Activated CD4-positive, alpha-beta T cell treated with anti-CD3 and anti-CD28 coated beads, Interleukin-2, amount 50 U/mL, for 48 hours (primary cell): ENCODE measurements at regions not wholly inside any gene's neighbourhood (a gene's known extent, or its start where the extent isn't known, plus 50 kb on each side); places are given as distances from the start of the nearest gene placed in this dataset.
A peak's percentile ranks its signal among the peaks of the same experiment; 100 is the strongest.

ENCODE experiments used
- DNase-seq, 2 experiments: peaks; one replicate each; pipeline ENCODE4 v3.0.0-alpha.2; 2020

DNA sequence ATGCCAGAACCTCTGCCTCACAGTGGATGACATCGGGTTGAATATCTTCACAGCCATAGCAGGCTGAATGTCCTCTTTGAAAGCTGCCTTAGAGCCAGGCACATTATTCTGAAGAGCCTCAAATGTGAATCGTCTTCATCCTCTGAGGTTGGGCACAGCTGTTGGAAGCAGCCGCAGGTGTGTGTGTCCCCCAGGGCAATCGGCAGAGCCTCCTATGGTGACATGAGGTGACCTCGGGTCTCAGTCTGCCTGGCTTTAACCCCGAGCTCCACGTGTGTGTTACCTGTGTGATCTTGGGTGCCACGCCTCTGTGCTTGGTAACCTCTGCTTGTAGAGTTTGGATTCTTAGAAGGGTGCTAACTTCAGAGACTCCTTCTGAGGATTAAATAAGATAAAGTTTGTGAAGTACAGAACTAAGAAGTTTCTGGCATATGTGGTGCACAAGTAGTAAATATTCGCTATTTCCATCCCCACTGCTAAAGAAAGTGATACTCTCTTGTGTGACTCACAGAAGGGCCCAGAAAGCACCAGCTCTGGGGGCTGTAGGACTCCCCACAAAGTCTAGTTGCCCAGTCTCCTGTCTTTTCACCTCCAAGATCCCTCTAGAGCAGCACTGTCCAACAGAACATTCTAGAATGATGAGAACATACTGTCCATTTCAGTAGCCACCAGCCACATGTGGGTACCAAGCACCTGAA is 500.9 kb downstream of the NPHP4 start:
- DNase-seq, result no peak

DNA sequence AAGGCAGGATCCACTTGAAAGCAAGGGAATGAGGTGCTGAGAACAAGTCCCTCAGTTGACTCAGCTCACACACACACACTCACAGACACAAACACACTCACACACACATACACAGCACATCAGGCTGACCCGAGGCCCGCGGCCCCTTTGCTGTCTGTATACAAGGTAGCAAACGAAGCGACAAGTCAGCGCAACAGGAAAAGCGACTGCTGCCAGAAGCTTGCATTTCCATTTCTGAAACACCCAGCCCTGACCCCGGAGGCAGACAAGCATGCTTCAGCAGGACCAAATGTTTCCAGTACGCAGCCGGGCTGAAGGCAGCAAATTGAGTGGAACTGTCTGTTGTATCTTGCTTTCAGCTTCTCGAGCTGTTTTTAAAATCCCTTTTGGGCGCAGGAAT is 501.6 kb downstream of the NPHP4 start:
- no peak for DNase-seq

DNA sequence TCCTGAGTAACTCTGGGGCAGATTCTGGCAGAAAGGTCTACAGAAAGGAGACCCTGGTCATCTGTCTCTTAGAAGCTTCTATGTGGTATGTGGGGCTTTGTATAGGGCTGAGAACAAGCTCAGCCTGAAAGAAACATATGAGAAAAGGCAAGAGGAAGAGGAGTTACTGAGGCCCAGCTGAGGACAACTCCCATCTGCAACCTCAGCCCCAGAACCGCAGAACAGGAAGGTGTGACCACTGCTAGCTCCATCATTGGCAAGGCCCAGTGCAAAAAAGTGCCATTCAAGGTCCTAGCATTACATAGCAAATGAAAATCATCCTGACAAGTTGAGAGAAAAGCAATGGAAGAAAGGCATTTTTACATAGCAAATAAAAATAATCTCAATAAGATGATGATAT is 503.8 kb downstream of the NPHP4 start:
- DNase-seq, result no peak

- no peak for DNase-seq
Measured at GRCh38 chr1:5485968-5486696, 506.1 kb downstream of the NPHP4 start.

- DNase-seq, result no peak
Measured at GRCh38 chr1:5485436-5485835, 506.8 kb downstream of the NPHP4 start.

- no peak for DNase-seq
Measured at GRCh38 chr1:5484451-5485165, 507.6 kb downstream of the NPHP4 start.

- peak; percentile 19 to 35 for DNase-seq
Measured at GRCh38 chr1:5481889-5482288, 510.3 kb downstream of the NPHP4 start.

- no peak for DNase-seq
Measured at GRCh38 chr1:5480906-5481305, 511.3 kb downstream of the NPHP4 start.

DNA sequence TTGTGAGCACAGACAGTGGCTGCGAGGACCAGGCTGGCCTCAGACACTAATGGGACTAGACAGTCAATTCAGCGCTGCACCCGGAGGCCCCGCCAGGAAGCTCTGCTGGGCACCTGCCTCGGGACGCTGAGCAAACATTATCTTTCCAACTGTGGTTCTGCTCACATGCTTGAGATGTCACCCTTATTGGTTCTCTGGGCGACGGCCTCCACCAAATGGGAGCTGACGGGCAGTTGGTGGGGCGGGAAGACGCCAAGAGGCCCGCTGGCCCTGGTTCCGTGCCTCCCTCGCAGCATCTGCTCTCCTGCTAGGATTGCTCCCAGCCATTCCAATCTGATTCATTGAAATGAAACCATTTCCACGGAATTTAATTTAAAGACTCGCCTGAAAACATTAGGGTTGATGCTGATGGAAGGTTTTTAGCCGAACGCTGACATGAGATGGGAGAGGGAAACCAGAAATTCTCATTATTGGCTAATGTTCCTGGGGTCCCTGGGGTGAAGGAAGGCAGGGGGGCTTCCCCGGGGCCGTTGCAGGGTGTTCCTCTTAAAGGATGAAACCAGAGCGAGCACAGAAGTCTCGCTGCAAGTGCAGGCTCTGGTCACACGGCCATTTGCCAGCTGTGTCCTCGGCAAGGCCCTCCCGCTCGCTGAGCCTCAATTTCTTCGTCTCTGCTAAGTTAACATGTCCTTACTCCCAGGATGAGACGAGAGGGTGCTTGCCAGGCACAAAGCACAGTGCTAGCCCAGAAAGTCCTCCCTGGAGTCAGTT is 512.2 kb downstream of the NPHP4 start:
- DNase-seq, result no peak

DNA sequence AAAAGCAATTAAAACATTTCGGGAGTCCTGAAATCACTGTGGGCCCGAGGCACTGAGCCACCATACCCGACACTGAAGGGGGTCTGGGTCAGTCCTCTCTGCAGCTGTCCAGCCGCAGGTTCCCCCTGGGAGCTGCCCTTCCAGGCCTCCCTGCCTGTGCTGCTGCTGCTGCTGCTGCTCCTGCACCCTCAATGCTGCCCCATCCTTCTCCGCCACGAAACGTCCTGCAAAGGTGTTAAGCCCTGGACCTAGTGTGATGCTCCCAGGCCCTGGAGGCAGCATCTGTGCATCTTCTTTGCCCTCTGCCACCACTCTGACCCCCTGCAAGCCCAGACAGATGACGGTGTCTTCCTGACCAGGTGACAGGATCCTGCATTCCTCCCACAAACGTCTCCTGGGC is 513.3 kb downstream of the NPHP4 start:
- no peak for DNase-seq

DNA sequence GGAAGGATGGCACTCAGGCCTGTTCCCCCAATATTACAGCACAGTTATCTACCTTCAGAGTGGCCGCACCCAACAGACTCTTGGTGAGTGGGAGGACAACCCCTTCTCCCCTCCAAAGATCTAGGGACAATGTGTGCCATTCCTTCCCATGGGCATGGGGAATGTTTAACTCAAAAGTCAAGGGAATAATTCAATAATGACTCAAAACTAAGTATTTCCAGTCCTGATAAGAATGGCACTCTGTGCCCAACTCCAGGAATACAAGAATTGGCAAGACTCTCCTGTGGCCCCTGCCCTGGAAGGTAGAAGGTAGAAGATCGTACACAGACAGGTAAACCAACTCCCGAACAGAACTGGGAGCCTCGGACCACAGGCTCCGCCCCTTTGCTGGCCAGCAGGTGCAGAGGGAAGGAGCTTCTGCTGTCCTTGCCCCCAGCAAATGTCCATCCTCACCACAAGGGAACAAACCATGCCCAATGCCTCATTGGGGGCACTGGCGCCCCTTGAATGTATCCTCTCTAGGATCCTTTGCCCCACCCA is 514.0 kb downstream of the NPHP4 start:
- DNase-seq, result no peak

GRCh38 chr1:5477716-5478115 is 514.5 kb downstream of the NPHP4 start:
- DNase-seq, result no peak

- DNase-seq, result no peak
Measured at GRCh38 chr1:5475572-5475971, 516.7 kb downstream of the NPHP4 start.

DNA sequence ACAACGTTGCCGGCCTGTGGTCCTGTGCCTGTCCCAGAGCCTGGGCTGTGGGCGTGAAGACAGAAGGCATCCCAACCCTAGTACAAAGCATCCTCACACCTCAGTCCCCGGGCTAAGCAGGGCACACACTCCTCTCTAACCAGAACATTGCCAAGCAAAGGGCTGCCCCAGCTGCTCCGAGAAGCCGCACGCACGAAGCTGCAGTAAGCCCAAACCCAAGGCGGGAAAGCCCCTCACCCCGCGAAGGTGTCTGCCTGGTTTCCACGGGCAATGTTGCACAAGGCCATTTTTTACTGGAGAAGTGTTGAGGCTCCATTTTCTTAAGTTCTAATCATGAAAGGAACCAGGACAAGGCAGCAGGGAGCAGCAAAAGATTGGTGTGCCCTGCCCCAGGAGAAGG is 519.0 kb downstream of the NPHP4 start:
- no peak for DNase-seq

DNA sequence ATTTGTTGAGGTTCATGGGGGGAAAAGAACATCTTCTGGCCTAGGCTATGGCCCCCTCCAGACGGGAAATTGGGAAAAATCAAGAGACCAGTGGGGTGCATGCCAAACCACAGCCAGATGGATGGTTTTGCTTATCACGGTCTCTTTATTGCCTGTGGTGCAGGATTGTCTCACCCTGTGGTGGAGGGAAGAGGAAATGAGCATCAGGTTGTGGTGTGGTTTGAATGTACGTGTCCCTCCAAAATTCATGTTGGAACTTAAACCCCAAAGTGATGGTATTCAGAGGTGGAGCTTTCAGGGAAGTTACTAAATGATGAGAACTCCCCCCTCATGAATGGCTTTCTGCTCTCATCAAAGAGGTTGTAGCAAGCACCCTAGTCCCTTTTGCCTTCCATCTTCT is 525.7 kb downstream of the NPHP4 start:
- DNase-seq, result no peak

DNA sequence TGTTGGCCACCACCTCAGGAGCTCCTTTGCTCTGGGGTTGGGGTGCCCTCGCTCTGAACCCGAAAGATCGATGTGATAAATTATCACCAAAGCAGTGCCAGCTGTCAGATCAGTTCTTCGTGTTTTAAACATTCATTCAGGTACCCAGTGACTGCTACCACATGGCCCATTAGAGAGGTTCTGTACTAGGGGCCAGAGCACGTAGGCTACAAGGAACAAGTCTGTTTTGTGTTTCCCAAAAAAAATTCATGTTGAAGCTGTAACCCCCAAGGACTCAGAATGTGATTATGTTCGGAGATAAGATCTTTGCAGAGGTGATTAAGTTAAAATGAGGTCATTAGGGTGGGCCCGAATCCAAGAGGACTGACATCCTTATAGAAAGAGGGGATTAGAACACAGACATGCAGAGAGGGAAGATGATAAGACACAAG is 526.9 kb downstream of the NPHP4 start:
- no peak for DNase-seq

GRCh38 chr1:5464366-5464765 is 527.9 kb downstream of the NPHP4 start:
- DNase-seq, result no peak

- DNase-seq, result no peak
Measured at GRCh38 chr1:5460974-5461373, 531.3 kb downstream of the NPHP4 start.

- no peak for DNase-seq
Measured at GRCh38 chr1:5459839-5460610, 532.2 kb downstream of the NPHP4 start.

DNA sequence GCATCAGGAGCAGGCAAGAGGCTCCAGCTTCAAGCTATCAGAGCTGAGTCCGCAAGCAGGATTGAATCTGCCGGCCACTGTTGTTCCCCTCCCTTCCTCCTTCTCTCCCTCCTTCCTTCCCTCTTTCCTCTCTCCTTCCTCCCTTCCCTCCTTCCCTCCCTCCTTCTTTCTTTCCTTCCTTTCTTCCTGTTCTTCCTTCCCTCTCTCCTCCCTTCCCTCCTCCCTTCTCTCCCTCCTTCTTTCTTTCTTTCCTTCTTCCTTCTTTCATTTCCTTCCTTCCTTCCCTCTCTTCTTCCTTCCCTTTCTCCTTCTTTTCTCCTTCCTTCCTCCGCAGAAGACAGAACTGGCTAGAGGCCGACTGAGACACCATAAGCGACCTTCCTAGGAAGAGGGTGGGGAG is 534.0 kb downstream of the NPHP4 start:
- DNase-seq, result no peak

- no peak for DNase-seq
Measured at GRCh38 chr1:5456090-5456811, 536.0 kb downstream of the NPHP4 start.
